SK-N-SH treated with all-trans-retinoic acid at 6 μM for 48 hours (cell line): ENCODE measurements at regions not wholly inside any gene's neighbourhood (a gene's known extent, or its start where the extent isn't known, plus 50 kb on each side); places are given as distances from the start of the nearest gene placed in this dataset.

Experiments
- ARNTL ChIP-seq: fragments of 450-650 bp; formaldehyde crosslinking; IDR thresholded peaks from 2 replicates; pipeline ENCODE4 v1.5.0; 2020; ENCODE audit warnings: low read depth, mild to moderate bottlenecking, moderate library complexity, borderline replicate concordance
- ISL1 ChIP-seq: fragments of 250-450 bp; sonication (Bioruptor Pico); IDR thresholded peaks from 2 replicates; pipeline ENCODE4 v2.1.2; 2022; ENCODE audit warnings: mild to moderate bottlenecking, moderate library complexity
- PATZ1 ChIP-seq: fragments of 250-450 bp; sonication (Bioruptor Pico); IDR thresholded peaks from 2 replicates; pipeline ENCODE4 v1.8.0; 2020; ENCODE audit warnings: mild to moderate bottlenecking, moderate library complexity, borderline replicate concordance
- POU6F1 ChIP-seq: fragments of 250-450 bp; sonication (Bioruptor Pico); IDR thresholded peaks from 2 replicates; pipeline ENCODE4 v1.8.0; 2021; ENCODE audit warnings: low read depth, mild to moderate bottlenecking, moderate library complexity, borderline replicate concordance
- PPARA ChIP-seq: fragments of 250-450 bp; sonication (Bioruptor Pico); IDR thresholded peaks from 2 replicates; pipeline ENCODE4 v1.5.0; 2020; ENCODE audit warnings: mild to moderate bottlenecking, borderline replicate concordance
- TCF4 ChIP-seq: fragments of 250-450 bp; sonication (Bioruptor Pico); IDR thresholded peaks from 2 replicates; pipeline ENCODE4 v1.8.0; 2021; ENCODE audit warnings: mild to moderate bottlenecking, moderate library complexity, borderline replicate concordance
- ZC3H10 ChIP-seq: fragments of 250-450 bp; sonication (Bioruptor Pico); IDR thresholded peaks from 2 replicates; pipeline ENCODE4 v1.5.1; 2021; ENCODE audit warnings: mild to moderate bottlenecking, moderate library complexity
- ZFP3 ChIP-seq: fragments of 250-450 bp; sonication (Bioruptor Pico); IDR thresholded peaks from 2 replicates; pipeline ENCODE4 v1.5.0; 2020; ENCODE audit warnings: mild to moderate bottlenecking, moderate library complexity
- ZNF565 ChIP-seq: fragments of 450-650 bp; formaldehyde crosslinking; conservative IDR thresholded peaks from 2 replicates; pipeline ENCODE4 v1.5.0; 2020; ENCODE audit warnings: low read depth, mild to moderate bottlenecking, moderate library complexity
- TF ChIP-seq, protein P1 (sequence below): fragments of 250-450 bp; sonication (Bioruptor Pico); IDR thresholded peaks from 2 replicates; pipeline ENCODE4 v1.5.1; 2021; ENCODE audit warnings: mild to moderate bottlenecking, moderate library complexity

GRCh38 chr2:83273322-83273721 lies 1185.8 kb downstream of the SUCLG1 start:
- TF ChIP-seq ISL1 (no peak), ARNTL (no peak), POU6F1 (CRISPR knock-in tag) (no peak), PATZ1 (CRISPR knock-in tag) (no peak), TCF4 (CRISPR knock-in tag) (no peak), ZFP3 (CRISPR knock-in tag) (no peak), PPARA (CRISPR knock-in tag) (no peak), ZC3H10 (CRISPR knock-in tag) (no peak), ZNF565 (CRISPR knock-in tag) (no peak)
- TF ChIP-seq, protein P1, sequence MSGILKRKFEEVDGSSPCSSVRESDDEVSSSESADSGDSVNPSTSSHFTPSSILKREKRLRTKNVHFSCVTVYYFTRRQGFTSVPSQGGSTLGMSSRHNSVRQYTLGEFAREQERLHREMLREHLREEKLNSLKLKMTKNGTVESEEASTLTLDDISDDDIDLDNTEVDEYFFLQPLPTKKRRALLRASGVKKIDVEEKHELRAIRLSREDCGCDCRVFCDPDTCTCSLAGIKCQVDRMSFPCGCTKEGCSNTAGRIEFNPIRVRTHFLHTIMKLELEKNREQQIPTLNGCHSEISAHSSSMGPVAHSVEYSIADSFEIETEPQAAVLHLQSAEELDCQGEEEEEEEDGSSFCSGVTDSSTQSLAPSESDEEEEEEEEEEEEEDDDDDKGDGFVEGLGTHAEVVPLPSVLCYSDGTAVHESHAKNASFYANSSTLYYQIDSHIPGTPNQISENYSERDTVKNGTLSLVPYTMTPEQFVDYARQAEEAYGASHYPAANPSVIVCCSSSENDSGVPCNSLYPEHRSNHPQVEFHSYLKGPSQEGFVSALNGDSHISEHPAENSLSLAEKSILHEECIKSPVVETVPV (CRISPR knock-in tag), result no peak
